Astrocyte (in vitro differentiated cells and primary cell): ENCODE measurements at regions not wholly inside any gene's neighbourhood (a gene's known extent, or its start where the extent isn't known, plus 50 kb on each side); places are given as distances from the start of the nearest gene placed in this dataset.

Experiments
- CTCF ChIP-seq: IDR thresholded peaks from 2 replicates; pipeline ENCODE4 v1.5.1; 2011; ENCODE audit warnings: low read depth, mild to moderate bottlenecking, inconsistent platforms, low read length, moderate library complexity; ENCODE audit not compliant: insufficient read depth
- EZH2 ChIP-seq: IDR thresholded peaks from 2 replicates; pipeline ENCODE4 v1.6.1; 2012; ENCODE audit warnings: mild to moderate bottlenecking, low read length, inconsistent platforms; ENCODE audit not compliant: insufficient read depth

- TF ChIP-seq EZH2 (no peak), CTCF (no peak)
Measured at GRCh38 chrX:88988796-88989195, 241.8 kb downstream of the CPXCR1 start.
